Retinal pigment epithelial cell (primary cell): ENCODE measurements at regions not wholly inside any gene's neighbourhood (a gene's known extent, or its start where the extent isn't known, plus 50 kb on each side); places are given as distances from the start of the nearest gene placed in this dataset.

Experiments used
- DNase-seq: peaks from one replicate; pipeline ENCODE4 v3.0.0-alpha.2; 2010; ENCODE audit warnings: low read depth
- H3K4me3 ChIP-seq: 2 replicates; pipeline ENCODE4 v1.5.1; 2011; ENCODE audit warnings: mild to moderate bottlenecking, low read length, control low read depth, moderate library complexity
- TF ChIP-seq, protein P1 (sequence below): conservative IDR thresholded peaks from 2 replicates; pipeline ENCODE4 v1.5.1; 2011; ENCODE audit warnings: low read depth, low read length, control low read depth, inconsistent platforms

DNA sequence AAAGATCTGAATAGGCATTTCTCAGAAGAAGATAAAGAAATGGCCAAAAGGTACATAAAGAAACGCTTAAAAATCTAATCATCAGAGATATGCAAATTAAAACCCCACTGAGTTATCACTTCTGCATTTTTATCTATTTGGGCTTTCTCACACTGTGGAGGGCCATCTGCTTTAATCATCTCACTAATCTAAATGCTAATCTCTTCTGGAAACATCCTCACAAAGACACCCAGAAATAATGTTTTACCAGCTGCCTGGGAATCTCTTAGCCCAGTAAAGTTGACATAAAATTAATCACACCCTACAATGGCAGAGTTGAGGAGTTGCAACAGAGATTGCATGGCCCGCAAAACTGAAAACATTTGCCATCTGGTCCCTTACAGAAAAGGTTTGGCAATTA lies 407.9 kb upstream of the CYLC2 start:
- no peak for DNase-seq
- TF ChIP-seq, protein P1, sequence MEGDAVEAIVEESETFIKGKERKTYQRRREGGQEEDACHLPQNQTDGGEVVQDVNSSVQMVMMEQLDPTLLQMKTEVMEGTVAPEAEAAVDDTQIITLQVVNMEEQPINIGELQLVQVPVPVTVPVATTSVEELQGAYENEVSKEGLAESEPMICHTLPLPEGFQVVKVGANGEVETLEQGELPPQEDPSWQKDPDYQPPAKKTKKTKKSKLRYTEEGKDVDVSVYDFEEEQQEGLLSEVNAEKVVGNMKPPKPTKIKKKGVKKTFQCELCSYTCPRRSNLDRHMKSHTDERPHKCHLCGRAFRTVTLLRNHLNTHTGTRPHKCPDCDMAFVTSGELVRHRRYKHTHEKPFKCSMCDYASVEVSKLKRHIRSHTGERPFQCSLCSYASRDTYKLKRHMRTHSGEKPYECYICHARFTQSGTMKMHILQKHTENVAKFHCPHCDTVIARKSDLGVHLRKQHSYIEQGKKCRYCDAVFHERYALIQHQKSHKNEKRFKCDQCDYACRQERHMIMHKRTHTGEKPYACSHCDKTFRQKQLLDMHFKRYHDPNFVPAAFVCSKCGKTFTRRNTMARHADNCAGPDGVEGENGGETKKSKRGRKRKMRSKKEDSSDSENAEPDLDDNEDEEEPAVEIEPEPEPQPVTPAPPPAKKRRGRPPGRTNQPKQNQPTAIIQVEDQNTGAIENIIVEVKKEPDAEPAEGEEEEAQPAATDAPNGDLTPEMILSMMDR: no peak
- no peak overlapping the region for H3K4me3 ChIP-seq

DNA sequence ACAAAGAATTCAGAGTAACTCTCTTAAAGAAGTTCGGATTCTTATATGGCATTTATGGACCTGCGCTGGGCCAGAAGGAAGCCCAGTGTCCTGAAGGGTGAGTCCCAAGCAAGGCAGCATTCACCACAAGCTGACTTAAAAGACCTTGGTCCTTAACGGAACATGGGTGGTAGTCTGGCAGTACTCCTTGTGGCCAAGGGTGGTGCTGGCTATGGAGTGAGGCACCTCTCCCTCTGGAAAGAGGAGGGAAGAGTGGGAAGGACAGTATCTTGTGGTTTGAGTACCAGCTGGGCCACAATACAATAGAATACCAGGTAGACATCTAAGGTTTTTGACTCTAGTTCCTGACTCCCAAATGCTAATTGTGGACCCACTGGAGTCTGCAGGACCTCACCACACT lies 425.7 kb upstream of the CYLC2 start:
- no peak overlapping the region for H3K4me3 ChIP-seq
- DNase-seq: no peak
- TF ChIP-seq, protein P1: no peak

DNA sequence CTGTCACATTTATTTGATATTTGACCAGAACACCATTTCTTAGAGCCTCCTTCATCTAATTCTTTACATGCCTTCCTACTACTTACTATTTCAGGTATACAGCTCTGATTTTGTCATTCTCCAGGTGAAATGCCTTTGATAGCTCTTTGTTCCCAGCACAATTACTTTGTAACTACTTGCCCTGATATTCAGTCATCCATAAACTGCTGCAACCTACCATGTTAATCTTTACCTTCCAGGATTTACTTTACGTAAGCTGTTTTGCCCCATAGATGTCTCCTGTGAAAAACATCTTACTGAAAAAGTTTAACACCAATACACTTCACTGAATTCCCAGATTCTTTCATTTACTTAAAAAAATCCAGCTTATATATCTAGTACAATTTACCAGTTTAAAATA lies 443.8 kb upstream of the CYLC2 start:
- H3K4me3 ChIP-seq: no peak overlapping the region
- DNase-seq: no peak
- TF ChIP-seq, protein P1: no peak

DNA sequence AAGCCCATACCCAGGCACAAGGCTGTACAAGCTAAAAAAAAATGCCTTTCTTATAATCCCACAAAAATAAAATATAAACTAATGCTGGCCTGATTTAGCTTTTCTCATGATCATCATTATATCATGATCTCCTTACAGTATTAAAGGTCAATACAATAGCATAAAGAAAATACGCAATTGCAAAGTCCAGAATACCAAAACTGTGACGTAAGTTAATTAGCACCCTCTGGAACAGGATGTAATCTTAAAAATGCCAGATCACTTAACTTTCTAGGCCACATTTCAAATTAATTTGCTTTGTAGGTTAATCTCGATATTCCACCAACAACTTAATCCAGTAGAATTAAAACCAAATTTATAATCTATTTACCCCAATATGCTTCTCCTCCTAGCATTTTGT lies 444.2 kb upstream of the CYLC2 start:
- no peak overlapping the region for H3K4me3 ChIP-seq
- peak; percentile 9 for DNase-seq
- TF ChIP-seq, protein P1: no peak

DNA sequence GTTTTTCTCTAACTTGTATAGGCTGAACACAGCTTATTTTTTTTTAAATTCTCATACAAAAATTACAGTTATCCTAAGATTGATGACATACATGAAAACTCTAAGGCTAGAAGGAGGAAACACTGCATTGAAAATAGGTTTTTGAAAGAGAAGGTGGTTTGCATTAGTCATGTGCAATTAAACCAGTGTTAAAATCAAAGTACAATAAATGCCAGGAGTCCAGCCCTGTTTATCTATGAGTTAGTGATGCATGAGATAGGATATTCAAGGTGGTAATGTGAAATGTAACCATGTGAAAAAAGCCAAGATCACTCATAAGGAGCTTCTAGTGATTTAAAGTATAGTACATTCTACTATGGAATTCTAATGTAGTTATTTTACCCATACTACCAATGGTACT lies 444.9 kb upstream of the CYLC2 start:
- TF ChIP-seq, protein P1: no peak
- no peak for DNase-seq
- H3K4me3 ChIP-seq: no peak overlapping the region

DNA sequence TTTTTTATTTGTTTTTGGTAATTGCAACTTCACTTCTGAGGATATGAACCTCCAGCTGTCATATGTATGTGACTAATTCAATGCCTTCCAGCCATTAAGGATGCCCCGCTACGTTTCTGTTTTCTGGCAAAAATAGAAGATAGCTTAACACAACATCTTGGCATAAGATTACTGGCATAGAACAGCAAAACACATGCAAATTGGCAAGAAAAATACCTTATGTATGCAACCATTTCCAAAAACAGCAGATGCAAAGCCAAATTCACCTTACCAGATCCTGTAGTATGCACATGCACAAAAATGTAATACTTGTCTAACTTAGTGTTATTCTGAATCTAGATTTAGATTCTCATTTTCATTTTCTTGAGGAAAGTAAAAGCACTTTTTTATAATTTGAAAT lies 461.1 kb upstream of the CYLC2 start:
- TF ChIP-seq, protein P1: no peak
- no peak overlapping the region for H3K4me3 ChIP-seq

DNA sequence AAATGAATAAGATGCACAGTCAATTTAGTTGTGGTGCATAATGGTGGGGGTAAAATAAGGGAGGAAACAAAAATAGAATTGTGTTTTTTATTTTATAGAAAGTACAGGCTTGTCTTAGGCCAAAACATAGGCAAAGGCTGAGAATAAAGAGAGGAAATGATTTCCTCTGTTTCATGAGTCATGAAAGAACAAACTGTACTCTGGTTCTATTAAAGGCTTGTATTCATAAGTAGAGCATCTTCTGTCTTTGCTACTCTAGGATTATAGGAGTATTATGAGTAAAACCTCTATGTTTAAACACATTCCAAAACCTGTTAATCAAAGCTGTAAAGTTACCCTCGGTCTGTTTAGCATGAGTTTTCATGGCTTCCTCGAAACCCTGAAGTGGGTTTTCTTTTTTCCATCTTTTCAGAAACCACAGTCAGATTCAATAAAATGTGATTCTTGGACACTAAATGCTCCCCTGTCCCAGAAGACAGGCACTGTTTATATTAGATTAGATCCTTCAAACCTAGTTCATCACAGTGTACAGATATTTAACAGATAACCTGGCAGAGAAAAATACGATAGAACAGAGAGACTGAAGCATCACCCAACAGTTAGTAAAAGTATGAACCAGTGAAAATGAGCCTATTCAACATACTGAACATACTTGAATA lies 473.9 kb upstream of the CYLC2 start:
- TF ChIP-seq, protein P1: no peak
- no peak overlapping the region for H3K4me3 ChIP-seq
- no peak for DNase-seq

More for the DNA sequence above, 461.1 kb upstream of the CYLC2 start:
- no peak for DNase-seq
